HL-60 (cell line): ENCODE measurements at regions not wholly inside any gene's neighbourhood (a gene's known extent, or its start where the extent isn't known, plus 50 kb on each side); places are given as distances from the start of the nearest gene placed in this dataset.

Experiments used
- DNase-seq, 2 experiments: peaks; one replicate each; pipeline ENCODE4 v3.0.0-alpha.2; 2010 to 2020; ENCODE audit warnings: low read depth in 1 of 2, low spot score in 1 of 2
- H3K27ac ChIP-seq: fragments of 250-450 bp; sonication (Bioruptor Pico); replicated peaks from 2 replicates; pipeline ENCODE4 v1.5.1; 2020; ENCODE audit warnings: mild to moderate bottlenecking, moderate library complexity
- H3K27me3 ChIP-seq: fragments of 250-450 bp; sonication (Bioruptor Pico); 2 replicates; pipeline ENCODE4 v1.5.1; 2021; ENCODE audit warnings: mild to moderate bottlenecking, moderate library complexity; ENCODE audit not compliant: insufficient read depth, poor library complexity, severe bottlenecking
- H3K4me3 ChIP-seq: replicated peaks from 2 replicates; pipeline ENCODE4 v1.5.1; 2011; ENCODE audit warnings: mild to moderate bottlenecking, control low read depth, low read length; ENCODE audit not compliant: insufficient read depth
- CTCF ChIP-seq: IDR thresholded peaks from one replicate; pipeline ENCODE4 v1.5.1; 2011; ENCODE audit warnings: low read length, control low read depth, inconsistent platforms; ENCODE audit not compliant: insufficient read depth
- GABPA ChIP-seq: IDR thresholded peaks from 2 replicates; pipeline ENCODE4 v1.6.1; 2012; ENCODE audit warnings: low read depth
- POLR2AphosphoS5 ChIP-seq: IDR thresholded peaks from 2 replicates; pipeline ENCODE4 v1.6.1; 2012; ENCODE audit warnings: low read depth
- SPI1 ChIP-seq: IDR thresholded peaks from 2 replicates; pipeline ENCODE4 v1.6.1; 2012; ENCODE audit warnings: low read depth, mild to moderate bottlenecking, borderline replicate concordance
- TF ChIP-seq, protein P1 (sequence below): IDR thresholded peaks from 2 replicates; pipeline ENCODE4 v1.6.1; 2012; ENCODE audit warnings: low read depth; ENCODE audit not compliant: insufficient replicate concordance

GRCh38 chr18:79587226-79587741, 92.3 kb upstream of the CTDP1 start:
- Histone ChIP-seq H3K27ac (no peak overlapping the region), H3K27me3 (no peaks in the 10 kb centered on the region), H3K4me3 (no peak overlapping the region)
- no peak for DNase-seq
- no peak for TF ChIP-seq CTCF
- TF ChIP-seq, protein P1, sequence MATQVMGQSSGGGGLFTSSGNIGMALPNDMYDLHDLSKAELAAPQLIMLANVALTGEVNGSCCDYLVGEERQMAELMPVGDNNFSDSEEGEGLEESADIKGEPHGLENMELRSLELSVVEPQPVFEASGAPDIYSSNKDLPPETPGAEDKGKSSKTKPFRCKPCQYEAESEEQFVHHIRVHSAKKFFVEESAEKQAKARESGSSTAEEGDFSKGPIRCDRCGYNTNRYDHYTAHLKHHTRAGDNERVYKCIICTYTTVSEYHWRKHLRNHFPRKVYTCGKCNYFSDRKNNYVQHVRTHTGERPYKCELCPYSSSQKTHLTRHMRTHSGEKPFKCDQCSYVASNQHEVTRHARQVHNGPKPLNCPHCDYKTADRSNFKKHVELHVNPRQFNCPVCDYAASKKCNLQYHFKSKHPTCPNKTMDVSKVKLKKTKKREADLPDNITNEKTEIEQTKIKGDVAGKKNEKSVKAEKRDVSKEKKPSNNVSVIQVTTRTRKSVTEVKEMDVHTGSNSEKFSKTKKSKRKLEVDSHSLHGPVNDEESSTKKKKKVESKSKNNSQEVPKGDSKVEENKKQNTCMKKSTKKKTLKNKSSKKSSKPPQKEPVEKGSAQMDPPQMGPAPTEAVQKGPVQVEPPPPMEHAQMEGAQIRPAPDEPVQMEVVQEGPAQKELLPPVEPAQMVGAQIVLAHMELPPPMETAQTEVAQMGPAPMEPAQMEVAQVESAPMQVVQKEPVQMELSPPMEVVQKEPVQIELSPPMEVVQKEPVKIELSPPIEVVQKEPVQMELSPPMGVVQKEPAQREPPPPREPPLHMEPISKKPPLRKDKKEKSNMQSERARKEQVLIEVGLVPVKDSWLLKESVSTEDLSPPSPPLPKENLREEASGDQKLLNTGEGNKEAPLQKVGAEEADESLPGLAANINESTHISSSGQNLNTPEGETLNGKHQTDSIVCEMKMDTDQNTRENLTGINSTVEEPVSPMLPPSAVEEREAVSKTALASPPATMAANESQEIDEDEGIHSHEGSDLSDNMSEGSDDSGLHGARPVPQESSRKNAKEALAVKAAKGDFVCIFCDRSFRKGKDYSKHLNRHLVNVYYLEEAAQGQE: no peak

DNA sequence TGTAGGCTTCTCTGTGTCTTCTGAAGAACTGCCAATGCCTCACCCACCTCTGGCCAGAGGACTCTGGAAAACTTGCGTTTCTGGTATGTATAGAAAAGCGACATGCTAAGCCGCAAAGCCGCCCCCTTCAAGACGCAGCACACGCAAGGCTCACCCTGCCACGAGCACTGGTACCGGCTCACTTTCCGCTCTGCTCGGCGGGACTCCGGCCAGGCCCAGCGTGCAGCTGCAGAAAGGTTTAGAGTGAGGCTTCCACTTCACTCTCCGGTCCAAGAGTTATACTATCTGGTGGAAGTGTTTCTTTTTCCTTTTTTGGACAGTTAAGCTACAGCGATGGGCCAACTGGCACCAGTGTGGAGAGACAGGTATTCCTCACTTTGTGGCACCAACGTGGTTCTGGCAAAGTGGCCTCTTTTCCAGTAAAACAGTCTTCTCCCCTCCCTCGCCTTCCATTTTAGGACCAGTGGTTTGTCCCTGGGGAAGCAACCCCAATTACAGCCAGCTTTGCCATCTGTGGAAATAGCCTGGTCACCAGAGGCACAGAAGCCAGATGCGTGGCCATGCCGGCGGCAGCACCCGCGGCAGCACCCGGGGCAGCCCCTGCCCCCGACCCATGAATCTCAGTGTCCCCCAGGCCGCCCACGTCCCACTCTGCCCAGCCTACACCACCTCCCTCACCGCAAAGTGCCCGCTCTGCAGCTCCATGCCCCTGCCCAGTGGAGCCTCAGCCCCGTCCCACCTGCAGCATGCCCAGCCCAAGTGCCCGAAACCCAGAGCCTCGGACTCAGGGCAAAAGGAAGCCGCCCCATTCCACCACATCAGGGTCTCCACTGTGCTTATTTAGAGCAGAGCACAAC, 91.6 kb upstream of the CTDP1 start:
- H3K27me3 ChIP-seq: no peaks in the 10 kb centered on the region
- no peak for TF ChIP-seq POLR2AphosphoS5
- TF ChIP-seq, protein P1: no peak
- TF ChIP-seq GABPA: no peak
- no peak for TF ChIP-seq CTCF
- TF ChIP-seq SPI1: no peak

DNA sequence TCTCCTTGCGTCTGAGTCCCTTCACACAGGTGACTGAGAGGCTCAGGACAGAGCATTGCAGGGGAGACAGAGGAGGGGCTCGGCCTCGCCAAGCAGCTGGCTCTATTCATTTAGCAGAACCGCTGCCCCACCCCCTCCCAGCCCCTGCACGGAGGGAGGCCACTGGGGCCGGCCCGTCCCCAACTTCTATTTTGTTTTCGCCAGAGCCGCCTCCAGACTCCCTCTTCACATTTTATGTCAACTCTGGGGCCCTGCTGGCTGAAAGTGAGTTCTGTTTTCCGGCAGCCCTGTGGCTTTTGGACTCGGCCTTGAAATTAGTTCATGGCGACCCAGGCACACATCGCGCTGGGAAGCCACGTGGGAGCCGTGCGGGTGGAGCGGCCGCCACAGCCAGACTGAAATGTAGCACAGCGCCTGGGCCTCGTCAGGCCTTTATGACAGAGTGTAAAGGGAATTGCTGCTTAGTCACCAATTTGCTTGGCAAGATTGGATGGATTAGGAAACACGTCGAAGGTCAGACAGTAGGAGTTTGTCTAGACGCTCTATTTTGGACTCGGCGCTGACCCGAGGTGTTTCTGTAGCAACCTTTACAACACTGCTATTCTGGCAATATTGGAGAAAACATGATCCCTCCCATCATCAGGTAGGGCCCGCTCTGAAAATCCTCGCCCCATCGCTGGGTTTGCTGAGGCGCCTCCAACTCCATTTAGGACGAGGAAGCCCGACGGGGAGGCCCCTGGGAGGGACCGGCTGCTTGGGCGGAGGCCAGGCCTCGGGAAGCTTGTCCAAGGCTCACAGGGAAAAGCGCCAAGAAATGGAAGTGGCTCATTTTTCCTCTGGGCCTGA, 90.7 kb upstream of the CTDP1 start:
- Histone ChIP-seq H3K27ac (no peak overlapping the region), H3K27me3 (no peaks in the 10 kb centered on the region), H3K4me3 (no peak overlapping the region)
- TF ChIP-seq GABPA: no peak
- TF ChIP-seq CTCF: no peak
- TF ChIP-seq POLR2AphosphoS5: no peak
- no peak for TF ChIP-seq SPI1
- TF ChIP-seq, protein P1: no peak
- DNase-seq: no peak

More for the DNA sequence above, 91.6 kb upstream of the CTDP1 start:
- no peak for DNase-seq
- Histone ChIP-seq H3K27ac (no peak overlapping the region), H3K4me3 (no peak overlapping the region)
